Neural cell (in vitro differentiated cells): ENCODE measurements at regions not wholly inside any gene's neighbourhood (a gene's known extent, or its start where the extent isn't known, plus 50 kb on each side); places are given as distances from the start of the nearest gene placed in this dataset.

Experiments
- H2AFZ ChIP-seq: fragments of 200-600, 300-800 bp; sonication (generic), shearing (Covaris generic); 2 replicates; pipeline ENCODE4 v1.6.0; 2014; ENCODE audit warnings: low read depth, mild to moderate bottlenecking, antibody characterized with exemption, low read length, moderate library complexity
- H3F3A ChIP-seq: fragments of 200-600 bp; shearing (Covaris generic); 2 replicates; pipeline ENCODE4 v1.6.1; 2016; ENCODE audit warnings: mild to moderate bottlenecking, moderate library complexity, mixed read lengths, antibody characterized with exemption, low read length; ENCODE audit not compliant: insufficient read depth, poor library complexity, severe bottlenecking
- H3K27ac ChIP-seq: fragments of 200-600, 300-800 bp; sonication (generic), shearing (Covaris generic); 2 replicates; pipeline ENCODE4 v1.5.1; 2014; ENCODE audit warnings: mild to moderate bottlenecking, low read length, moderate library complexity
- H3K27me3 ChIP-seq: fragments of 300-800, 200-600 bp; sonication (generic), shearing (Covaris generic); 2 replicates; pipeline ENCODE4 v1.6.0; 2014; ENCODE audit warnings: mild to moderate bottlenecking, low read depth, low read length, moderate library complexity; ENCODE audit not compliant: insufficient read depth
- H3K36me3 ChIP-seq: fragments of 300-800, 200-600 bp; sonication (generic), shearing (Covaris generic); 2 replicates; pipeline ENCODE4 v1.5.1; 2014; ENCODE audit warnings: mild to moderate bottlenecking, antibody characterized with exemption, low read length, moderate library complexity; ENCODE audit not compliant: insufficient read depth
- H3K4me2 ChIP-seq: fragments of 300-800, 200-600 bp; sonication (generic), shearing (Covaris generic); 2 replicates; pipeline ENCODE4 v1.6.0; 2014; ENCODE audit warnings: mild to moderate bottlenecking, low read length
- H3K4me3 ChIP-seq: fragments of 300-800, 200-600 bp; sonication (generic), shearing (Covaris generic); 2 replicates; pipeline ENCODE4 v1.5.1; 2014; ENCODE audit warnings: mild to moderate bottlenecking, low read length, moderate library complexity
- H3K79me2 ChIP-seq: fragments of 200-600 bp; shearing (Covaris generic); replicated peaks from 2 replicates; pipeline ENCODE4 v1.6.0; 2014; ENCODE audit warnings: mild to moderate bottlenecking, low read length, moderate library complexity; ENCODE audit not compliant: insufficient read depth
- H3K9ac ChIP-seq: fragments of 300-800, 200-600 bp; sonication (generic), shearing (Covaris generic); 2 replicates; pipeline ENCODE4 v1.6.1; 2016; ENCODE audit warnings: mild to moderate bottlenecking, low read length, mixed read lengths
- H3K9me2 ChIP-seq: fragments of 200-600 bp; shearing (Covaris generic); 2 replicates; pipeline ENCODE4 v1.6.1; 2016; ENCODE audit warnings: mild to moderate bottlenecking, low read length, mixed read lengths; ENCODE audit not compliant: insufficient read depth
- H3K9me3 ChIP-seq: fragments of 200-600, 300-800 bp; sonication (generic), shearing (Covaris generic); 2 replicates; pipeline ENCODE4 v1.6.1; 2016; ENCODE audit warnings: mild to moderate bottlenecking, mixed run types, low read length, moderate library complexity, mixed read lengths
- H4K20me1 ChIP-seq: fragments of 200-600 bp; shearing (Covaris generic); 2 replicates; pipeline ENCODE4 v1.6.1; 2016; ENCODE audit warnings: mild to moderate bottlenecking, mixed run types; ENCODE audit not compliant: insufficient read depth
- CTCF ChIP-seq: fragments of 450-650 bp; IDR thresholded peaks from 2 replicates; pipeline ENCODE4 v1.5.1; 2014; ENCODE audit warnings: antibody characterized with exemption, mild to moderate bottlenecking, moderate library complexity; ENCODE audit not compliant: poor library complexity, severe bottlenecking
- EP300 ChIP-seq: fragments of 450-650 bp; conservative IDR thresholded peaks from 2 replicates; pipeline ENCODE4 v1.6.1; 2014; ENCODE audit warnings: antibody characterized with exemption, mild to moderate bottlenecking, moderate library complexity; ENCODE audit not compliant: poor library complexity, severe bottlenecking
- EZH2 ChIP-seq: fragments of 200-600, 300-800 bp; shearing (Covaris generic), sonication (generic); IDR thresholded peaks from 2 replicates; pipeline ENCODE4 v1.6.1; 2014; ENCODE audit warnings: antibody characterized with exemption, low read length, borderline replicate concordance, mild to moderate bottlenecking; ENCODE audit not compliant: insufficient read depth, poor library complexity, severe bottlenecking
- MXI1 ChIP-seq: fragments of 450-650 bp; conservative IDR thresholded peaks from 2 replicates; pipeline ENCODE4 v1.6.1; 2014; ENCODE audit warnings: antibody characterized with exemption, mild to moderate bottlenecking; ENCODE audit not compliant: poor library complexity, severe bottlenecking
- POLR2AphosphoS5 ChIP-seq: IDR thresholded peaks from 2 replicates; pipeline ENCODE4 v1.6.1; 2012
- RAD21 ChIP-seq: fragments of 450-650 bp; conservative IDR thresholded peaks from 2 replicates; pipeline ENCODE4 v1.6.1; 2014; ENCODE audit warnings: antibody characterized with exemption, mild to moderate bottlenecking, moderate library complexity
- REST ChIP-seq: IDR thresholded peaks from 2 replicates; pipeline ENCODE4 v1.6.1; 2012; ENCODE audit warnings: borderline replicate concordance
- SMC3 ChIP-seq: fragments of 450-650 bp; conservative IDR thresholded peaks from 2 replicates; pipeline ENCODE4 v1.6.1; 2014; ENCODE audit warnings: antibody characterized with exemption, mild to moderate bottlenecking, moderate library complexity; ENCODE audit not compliant: poor library complexity
- TAF1 ChIP-seq: IDR thresholded peaks from 2 replicates; pipeline ENCODE4 v1.6.1; 2012; ENCODE audit warnings: low read depth

- Histone ChIP-seq H3K79me2 (no peaks in the 10 kb centered on the region), H3F3A (no peaks in the 10 kb centered on the region), H3K27me3 (no peaks in the 10 kb centered on the region), H2AFZ (no peak overlapping the region), H3K9me2 (no peaks in the 10 kb centered on the region), H3K4me2 (no peak overlapping the region), H3K27ac (no peak overlapping the region), H3K9me3 (no peaks in the 10 kb centered on the region), H4K20me1 (no peaks in the 10 kb centered on the region), H3K9ac (no peak overlapping the region), H3K4me3 (no peak overlapping the region), H3K36me3 (no peaks in the 10 kb centered on the region)
- no peak for TF ChIP-seq EZH2
- TF ChIP-seq CTCF: no peak
- no peak for TF ChIP-seq EP300
- TF ChIP-seq SMC3: no peak
- no peak for TF ChIP-seq REST
- TF ChIP-seq RAD21: no peak
- TF ChIP-seq POLR2AphosphoS5: no peak
- TF ChIP-seq MXI1: no peak
- TF ChIP-seq TAF1: no peak
These were observed 74.3 kb downstream of the ACTBL2 start for GRCh38 chr5:57408285-57408684.

- Histone ChIP-seq H3K9ac (no peak overlapping the region), H3K9me2 (no peaks in the 10 kb centered on the region), H4K20me1 (no peaks in the 10 kb centered on the region), H3K27me3 (no peaks in the 10 kb centered on the region), H3K4me2 (no peak overlapping the region), H3K27ac (no peak overlapping the region), H3K79me2 (no peaks in the 10 kb centered on the region), H3K36me3 (no peaks in the 10 kb centered on the region), H3K9me3 (no peaks in the 10 kb centered on the region), H3F3A (no peaks in the 10 kb centered on the region), H2AFZ (no peak overlapping the region), H3K4me3 (no peak overlapping the region)
- TF ChIP-seq CTCF (no peak), EZH2 (no peak), POLR2AphosphoS5 (no peak), SMC3 (no peak), MXI1 (no peak), EP300 (no peak), RAD21 (no peak), TAF1 (no peak), REST (no peak)
These were observed 75.2 kb downstream of the ACTBL2 start for GRCh38 chr5:57407391-57407790.
